C4-2B (cell line): ENCODE measurements at regions not wholly inside any gene's neighbourhood (a gene's known extent, or its start where the extent isn't known, plus 50 kb on each side); places are given as distances from the start of the nearest gene placed in this dataset.

Source experiments
- CTCF ChIP-seq: fragments of 450-650 bp; conservative IDR thresholded peaks from 2 replicates; pipeline ENCODE4 v1.5.1; 2017; ENCODE audit warnings: mild to moderate bottlenecking
- ZFX ChIP-seq: fragments of 450-650 bp; IDR thresholded peaks from 2 replicates; pipeline ENCODE4 v1.6.1; 2017

GRCh38 chr10:91111060-91111459 is 109.4 kb upstream of the PCGF5 start:
- TF ChIP-seq CTCF (no peak), ZFX (no peak)
